ENCODE measurements at regions not wholly inside any gene's neighbourhood (a gene's known extent, or its start where the extent isn't known, plus 50 kb on each side); places are given as distances from the start of the nearest gene placed in this dataset.

DNA sequence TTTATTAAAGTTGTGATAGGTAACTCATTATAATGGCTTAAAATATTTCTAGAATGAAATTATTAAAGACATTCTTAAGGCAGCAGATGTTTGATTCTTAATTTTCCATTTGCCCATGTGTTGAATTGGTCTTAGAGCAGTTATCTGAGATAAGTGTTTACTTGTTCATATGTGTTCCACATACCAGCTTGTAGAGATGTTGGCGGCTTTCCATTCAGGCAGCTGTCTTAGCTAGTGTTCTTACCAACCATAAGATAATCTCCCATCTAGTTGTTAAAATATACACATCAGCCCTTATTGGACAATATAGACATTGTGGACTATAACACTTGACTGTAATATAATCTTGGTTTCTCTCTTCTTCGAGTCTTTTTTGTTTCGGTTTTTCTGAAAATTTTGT lies 1372.9 kb upstream of the ADGRL2 start:
- no peak overlapping the region for H3K4me3 Mint-ChIP-seq
- H3K27ac Mint-ChIP-seq, result no peak overlapping the region
- DNase-seq, result no peak
- no peaks in the 10 kb centered on the region for H3K4me1 Mint-ChIP-seq
- H3K36me3 Mint-ChIP-seq (ENCODE audit: low read depth), result no peaks in the 10 kb centered on the region
- H3K9me3 Mint-ChIP-seq, result peaks cover 24% of the 10 kb centered on the region
- no peak for ATAC-seq
- H3K27me3 Mint-ChIP-seq, result no peaks in the 10 kb centered on the region

GRCh38 chr1:80424249-80424648 lies 1376.5 kb upstream of the ADGRL2 start:
- Mint-ChIP-seq H3K4me3 (no peak overlapping the region), H3K9me3 (peaks cover 8% of the 10 kb centered on the region), H3K4me1 (no peaks in the 10 kb centered on the region), H3K36me3 (ENCODE audit: low read depth) (no peaks in the 10 kb centered on the region), H3K27ac (no peak overlapping the region), H3K27me3 (no peaks in the 10 kb centered on the region)
- DNase-seq, result no peak
- no peak for ATAC-seq

GRCh38 chr1:80418134-80418533 lies 1382.6 kb upstream of the ADGRL2 start:
- ATAC-seq (no peak), DNase-seq (no peak)
- H3K36me3 Mint-ChIP-seq (ENCODE audit: low read depth), result no peaks in the 10 kb centered on the region
- no peaks in the 10 kb centered on the region for H3K4me1 Mint-ChIP-seq
- no peaks in the 10 kb centered on the region for H3K27me3 Mint-ChIP-seq
- no peak overlapping the region for H3K4me3 Mint-ChIP-seq
- no peak overlapping the region for H3K27ac Mint-ChIP-seq
- no peaks in the 10 kb centered on the region for H3K9me3 Mint-ChIP-seq

- no peak overlapping the region for H3K4me3 Mint-ChIP-seq
- no peak overlapping the region for H3K27ac Mint-ChIP-seq
- H3K9me3 Mint-ChIP-seq, result no peaks in the 10 kb centered on the region
- no peaks in the 10 kb centered on the region for H3K27me3 Mint-ChIP-seq
- no peaks in the 10 kb centered on the region for H3K4me1 Mint-ChIP-seq
- ATAC-seq (no peak), DNase-seq (no peak)
- H3K36me3 Mint-ChIP-seq (ENCODE audit: low read depth), result no peaks in the 10 kb centered on the region
Measured at GRCh38 chr1:80417671-80418070, 1383.1 kb upstream of the ADGRL2 start.

- H3K4me3 Mint-ChIP-seq, result no peak overlapping the region
- peaks cover 7% of the 10 kb centered on the region for H3K9me3 Mint-ChIP-seq
- no peaks in the 10 kb centered on the region for H3K27me3 Mint-ChIP-seq
- ATAC-seq, result no peak
- DNase-seq, result no peak
- no peaks in the 10 kb centered on the region for H3K4me1 Mint-ChIP-seq
- no peaks in the 10 kb centered on the region for H3K36me3 Mint-ChIP-seq (ENCODE audit: low read depth)
- no peak overlapping the region for H3K27ac Mint-ChIP-seq
Measured at GRCh38 chr1:80413969-80414368, 1386.8 kb upstream of the ADGRL2 start.

DNA sequence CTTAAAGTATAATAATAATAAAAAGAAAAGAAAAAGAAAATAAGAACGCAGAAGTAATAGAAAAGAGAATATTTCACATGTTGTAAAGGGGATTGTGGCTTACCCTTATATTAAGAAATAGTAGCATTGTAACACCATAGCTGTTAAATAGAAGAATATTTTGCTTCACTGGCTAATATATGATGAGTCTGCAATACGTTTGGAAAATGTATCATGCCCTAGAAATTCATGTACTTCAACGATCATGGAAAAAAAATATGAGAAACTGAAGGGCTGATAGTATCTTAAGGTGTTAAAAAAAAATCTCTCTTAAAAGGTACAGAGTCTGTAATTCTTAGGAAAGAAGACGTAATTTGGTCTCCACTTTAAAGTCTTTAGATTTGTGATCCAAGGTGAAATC lies 1390.5 kb upstream of the ADGRL2 start:
- ATAC-seq (no peak), DNase-seq (no peak)
- Mint-ChIP-seq H3K9me3 (peaks cover 11% of the 10 kb centered on the region), H3K36me3 (ENCODE audit: low read depth) (no peaks in the 10 kb centered on the region), H3K4me1 (no peaks in the 10 kb centered on the region), H3K27ac (no peak overlapping the region), H3K27me3 (no peaks in the 10 kb centered on the region), H3K4me3 (no peak overlapping the region)

DNA sequence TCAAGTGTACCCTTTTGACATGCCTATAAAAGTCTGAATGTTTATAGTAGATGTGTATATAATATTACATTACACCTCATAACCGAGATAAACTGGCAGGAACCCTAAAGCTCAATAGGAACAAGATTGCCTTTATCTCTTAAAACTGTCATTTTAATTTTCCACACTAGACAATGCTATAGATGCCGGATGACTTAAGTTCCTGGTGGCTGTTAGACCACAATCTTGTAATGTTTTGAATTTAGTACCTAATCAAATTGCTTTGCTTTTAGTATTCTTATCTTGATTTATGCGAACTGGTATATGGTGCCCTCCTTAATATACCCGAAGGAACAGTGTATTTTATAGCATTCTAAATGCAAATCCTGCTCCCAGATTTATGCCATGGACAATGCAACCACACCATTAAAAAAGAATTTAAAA lies 1397.0 kb upstream of the ADGRL4 start:
- H3K4me3 Mint-ChIP-seq, result no peak overlapping the region
- DNase-seq, result no peak

GRCh38 chr1:80402625-80403024 lies 1396.1 kb upstream of the ADGRL4 start:
- H3K27ac Mint-ChIP-seq, result no peak overlapping the region
- H3K4me1 Mint-ChIP-seq, result no peaks in the 10 kb centered on the region
- peaks cover 19% of the 10 kb centered on the region for H3K9me3 Mint-ChIP-seq
- H3K27me3 Mint-ChIP-seq, result no peaks in the 10 kb centered on the region
- no peak overlapping the region for H3K4me3 Mint-ChIP-seq
- no peaks in the 10 kb centered on the region for H3K36me3 Mint-ChIP-seq (ENCODE audit: low read depth)
- no peak for DNase-seq
- ATAC-seq, result no peak

More for the DNA sequence above, 1397.0 kb upstream of the ADGRL4 start:
- no peaks in the 10 kb centered on the region for H3K27me3 Mint-ChIP-seq
- ATAC-seq, result no peak
- no peak overlapping the region for H3K27ac Mint-ChIP-seq
- H3K36me3 Mint-ChIP-seq (ENCODE audit: low read depth), result no peaks in the 10 kb centered on the region
- peaks cover 19% of the 10 kb centered on the region for H3K9me3 Mint-ChIP-seq
- H3K4me1 Mint-ChIP-seq, result no peaks in the 10 kb centered on the region

DNA sequence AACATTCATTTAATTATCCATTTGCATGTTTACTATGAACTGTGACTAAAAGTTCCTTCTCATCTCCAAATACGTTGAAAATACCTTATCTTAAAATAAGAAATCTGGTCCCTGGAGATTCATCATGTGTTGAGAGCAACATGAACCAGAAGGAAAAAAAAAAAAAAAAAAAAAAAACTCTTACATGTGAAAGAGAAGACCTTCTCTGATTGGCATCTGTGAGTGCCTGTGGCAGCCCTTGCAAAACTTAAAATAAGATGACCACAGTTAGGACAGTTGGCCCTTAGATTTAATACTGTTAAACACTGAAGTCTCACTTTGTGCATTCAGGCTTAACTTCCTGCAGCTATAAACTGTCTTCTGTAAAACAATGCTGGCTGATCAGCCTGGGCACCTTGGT lies 1395.2 kb upstream of the ADGRL4 start:
- no peaks in the 10 kb centered on the region for H3K27me3 Mint-ChIP-seq
- no peak for ATAC-seq

GRCh38 chr1:80392529-80392928 lies 1386.0 kb upstream of the ADGRL4 start:
- peaks cover 19% of the 10 kb centered on the region for H3K9me3 Mint-ChIP-seq
- no peaks in the 10 kb centered on the region for H3K27me3 Mint-ChIP-seq
- no peaks in the 10 kb centered on the region for H3K4me1 Mint-ChIP-seq
- no peak overlapping the region for H3K4me3 Mint-ChIP-seq
- DNase-seq, result no peak
- H3K36me3 Mint-ChIP-seq (ENCODE audit: low read depth), result no peaks in the 10 kb centered on the region
- no peak for ATAC-seq
- no peak overlapping the region for H3K27ac Mint-ChIP-seq

More for the DNA sequence above, 1395.2 kb upstream of the ADGRL4 start:
- Mint-ChIP-seq H3K27ac (no peak overlapping the region), H3K4me1 (no peaks in the 10 kb centered on the region), H3K4me3 (no peak overlapping the region), H3K9me3 (peaks cover 19% of the 10 kb centered on the region), H3K36me3 (ENCODE audit: low read depth) (no peaks in the 10 kb centered on the region)
- no peak for DNase-seq

GRCh38 chr1:80385650-80386049 lies 1379.1 kb upstream of the ADGRL4 start:
- no peaks in the 10 kb centered on the region for H3K27me3 Mint-ChIP-seq
- no peak overlapping the region for H3K4me3 Mint-ChIP-seq
- no peak for ATAC-seq
- no peak overlapping the region for H3K27ac Mint-ChIP-seq
- H3K9me3 Mint-ChIP-seq, result peaks cover 24% of the 10 kb centered on the region
- H3K36me3 Mint-ChIP-seq (ENCODE audit: low read depth), result no peaks in the 10 kb centered on the region
- no peaks in the 10 kb centered on the region for H3K4me1 Mint-ChIP-seq
- no peak for DNase-seq

GRCh38 chr1:80384959-80385358 lies 1378.4 kb upstream of the ADGRL4 start:
- Mint-ChIP-seq H3K9me3 (peaks cover 18% of the 10 kb centered on the region), H3K4me1 (no peaks in the 10 kb centered on the region), H3K27ac (no peak overlapping the region), H3K36me3 (ENCODE audit: low read depth) (no peaks in the 10 kb centered on the region), H3K27me3 (no peaks in the 10 kb centered on the region), H3K4me3 (no peak overlapping the region)
- ATAC-seq (no peak), DNase-seq (no peak)

GRCh38 chr1:80384083-80384830 lies 1377.7 kb upstream of the ADGRL4 start:
- Mint-ChIP-seq H3K4me3 (no peak overlapping the region), H3K27me3 (no peaks in the 10 kb centered on the region), H3K27ac (no peak overlapping the region), H3K9me3 (peaks cover 14% of the 10 kb centered on the region), H3K4me1 (no peaks in the 10 kb centered on the region), H3K36me3 (ENCODE audit: low read depth) (no peaks in the 10 kb centered on the region)
- DNase-seq (no peak), ATAC-seq (no peak)

DNA sequence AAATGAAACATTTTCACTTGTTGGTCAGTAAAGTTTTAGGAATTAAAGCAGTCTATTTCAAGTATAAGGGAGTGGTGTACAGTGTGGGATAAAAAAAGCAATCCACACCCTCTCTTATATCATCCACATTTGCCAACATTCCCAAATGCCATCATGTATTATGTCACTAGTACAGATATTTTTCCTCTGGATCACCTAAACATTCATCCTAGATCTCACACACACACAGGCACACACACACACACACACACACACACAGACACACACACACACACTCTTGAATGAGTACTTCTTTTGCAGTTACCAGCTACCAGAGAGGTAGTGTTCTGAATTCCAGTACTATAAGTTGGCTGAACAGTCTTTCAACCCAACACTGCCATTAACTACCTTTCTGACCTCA lies 1369.1 kb upstream of the ADGRL4 start:
- Mint-ChIP-seq H3K4me3 (no peak overlapping the region), H3K4me1 (no peaks in the 10 kb centered on the region), H3K36me3 (ENCODE audit: low read depth) (no peaks in the 10 kb centered on the region), H3K27ac (no peak overlapping the region), H3K27me3 (no peaks in the 10 kb centered on the region), H3K9me3 (peaks cover 11% of the 10 kb centered on the region)
- DNase-seq, result no peak
- no peak for ATAC-seq

DNA sequence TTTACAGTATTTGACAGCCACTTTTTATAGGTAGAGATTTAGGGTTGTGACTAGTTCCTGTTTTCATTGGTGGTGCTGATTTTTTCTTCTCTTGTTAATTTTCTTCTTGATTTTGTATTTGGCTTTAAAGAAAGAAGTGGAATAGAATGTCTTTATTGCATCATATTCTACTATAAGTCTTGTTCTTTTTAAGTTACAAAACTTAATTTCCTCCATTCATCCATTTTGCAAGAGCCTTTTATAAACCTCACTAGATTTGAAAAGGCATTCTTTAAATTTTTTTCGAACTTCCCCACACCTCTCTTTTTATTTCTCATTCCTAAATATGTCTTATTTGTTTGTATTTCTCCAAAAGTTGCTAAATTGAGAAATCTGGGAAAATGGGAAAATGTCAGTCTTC lies 1368.6 kb upstream of the ADGRL4 start:
- Mint-ChIP-seq H3K4me1 (no peaks in the 10 kb centered on the region), H3K27me3 (no peaks in the 10 kb centered on the region), H3K36me3 (ENCODE audit: low read depth) (no peaks in the 10 kb centered on the region), H3K27ac (no peak overlapping the region), H3K4me3 (no peak overlapping the region), H3K9me3 (peaks cover 11% of the 10 kb centered on the region)
- DNase-seq (no peak), ATAC-seq (no peak)

DNA sequence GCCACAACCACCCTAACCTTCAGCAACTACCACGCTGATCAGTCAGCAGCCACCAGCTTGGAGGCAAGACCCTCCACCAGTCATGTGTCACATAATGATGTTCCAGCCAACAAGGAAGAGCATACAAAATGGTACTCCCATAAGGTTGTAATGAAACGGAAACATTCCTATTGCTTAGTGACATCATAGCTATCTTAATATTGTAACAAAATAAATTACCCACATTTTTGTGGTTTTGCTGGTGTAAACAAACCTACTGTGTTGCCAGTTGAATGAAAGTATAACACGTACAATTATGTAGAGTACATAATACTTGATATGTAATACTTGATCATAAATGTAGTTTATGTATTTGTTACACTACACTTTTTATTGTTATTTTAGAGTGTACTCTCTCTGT lies 1363.2 kb upstream of the ADGRL4 start:
- Mint-ChIP-seq H3K27me3 (no peaks in the 10 kb centered on the region), H3K36me3 (ENCODE audit: low read depth) (no peaks in the 10 kb centered on the region), H3K9me3 (peaks cover 5% of the 10 kb centered on the region), H3K27ac (no peak overlapping the region), H3K4me3 (no peak overlapping the region), H3K4me1 (no peaks in the 10 kb centered on the region)
- ATAC-seq, result no peak
- no peak for DNase-seq
